HCT116 (cell line): ENCODE measurements at regions not wholly inside any gene's neighbourhood (a gene's known extent, or its start where the extent isn't known, plus 50 kb on each side); places are given as distances from the start of the nearest gene placed in this dataset.

ENCODE experiments used
- ATAC-seq: fragments of 200-7000 bp; cut with Tn5 transposase; 2 replicates; pipeline ENCODE4 v1.9.1; 2020; ENCODE audit warnings: mild to moderate bottlenecking, moderate library complexity
- BruUV-seq: library from RNA; stranded (reverse); fragments of 400-500 nt; replicated peaks from 2 replicates; lab custom pipeline; 2021; lab: Mats Ljungman, UMichigan
- CTCF ChIA-PET: fragments of 300-600 bp; sonication (Branson Sonifier 250); formaldehyde crosslinking; loops from one replicate; lab custom pipeline; 2021; ENCODE audit warnings: antibody characterized with exemption; lab: Charles Lee
- POLR2A ChIA-PET: fragments of 300-600, 350-600 bp; sonication (Branson Sonifier 250); formaldehyde crosslinking; loops from one replicate; lab custom pipeline; 2021; ENCODE audit warnings: antibody characterized with exemption; lab: Charles Lee
- RAD21 ChIA-PET, 2 experiments: fragments of 300-600 bp; sonication (Branson Sonifier 250); formaldehyde crosslinking; loops; one replicate each; lab custom pipeline; 2023; ENCODE audit warnings: low total read pairs in 2 of 2; ENCODE audit not compliant: uncharacterized antibody in 2 of 2, unreplicated experiment in 2 of 2, low non-redundant PET in 1 of 2; lab: Charles Lee
- DNase-seq: peaks from one replicate; pipeline ENCODE4 v3.0.0-alpha.2; 2010; ENCODE audit warnings: low read depth, low spot score
- H2AFZ ChIP-seq: fragments of 200-600 bp; shearing (Covaris generic), sonication (generic); 2 replicates; pipeline ENCODE4 v1.6.1; 2017; ENCODE audit warnings: low read depth, mixed run types, mixed read lengths, antibody characterized with exemption, low read length; ENCODE audit not compliant: poor library complexity, severe bottlenecking
- H3K27ac ChIP-seq: 2 replicates; pipeline ENCODE4 v1.5.1; 2012; ENCODE audit warnings: low read depth, low read length
- H3K27me3 ChIP-seq: fragments of 200-600 bp; sonication (generic); 2 replicates; pipeline ENCODE4 v1.6.1; 2016; ENCODE audit warnings: mixed run types, low read length, mixed read lengths; ENCODE audit not compliant: insufficient read depth
- H3K36me3 ChIP-seq, 2 experiments: fragments of 200-500 bp in 1 of 2; fragments of 200-600 bp in 1 of 2; sonication (Bioruptor generic) in 1 of 2; sonication (generic) in 1 of 2; 2 replicates each; pipeline versions ENCODE4 v1.5.1 to v1.6.1; 2014 to 2016; ENCODE audit warnings: low read length in 2 of 2, inconsistent platforms in 1 of 2, mixed read lengths in 1 of 2, mixed run types in 1 of 2; ENCODE audit not compliant: insufficient read depth in 2 of 2, control insufficient read depth in 1 of 2
- H3K4me1 ChIP-seq, 2 experiments: fragments of 200-600 bp in 1 of 2; sonication (generic) in 1 of 2; 2 replicates each; pipeline versions ENCODE4 v1.5.1 to v1.6.1; 2012 to 2017; ENCODE audit warnings: low read length in 2 of 2, inconsistent platforms in 1 of 2, mild to moderate bottlenecking in 1 of 2, mixed read lengths in 1 of 2, mixed run types in 1 of 2, moderate library complexity in 1 of 2; ENCODE audit not compliant: insufficient read depth in 2 of 2, control insufficient read depth in 1 of 2
- H3K4me2 ChIP-seq: fragments of 200-600 bp; sonication (generic); 2 replicates; pipeline ENCODE4 v1.6.1; 2017; ENCODE audit warnings: mixed run types, low read length, mixed read lengths
- H3K4me3 ChIP-seq, 2 experiments: fragments of 200-600 bp in 1 of 2; sonication (generic) in 1 of 2; replicated peaks in 1 of 2; 2 replicates each; pipeline ENCODE4 v1.5.1; 2011 to 2016; ENCODE audit warnings: low read length in 2 of 2, control low read depth in 1 of 2, low read depth in 1 of 2, mild to moderate bottlenecking in 1 of 2, mixed read lengths in 1 of 2, mixed run types in 1 of 2
- H3K79me2 ChIP-seq: fragments of 200-600 bp; sonication (generic); 2 replicates; pipeline ENCODE4 v1.6.1; 2017; ENCODE audit warnings: mild to moderate bottlenecking, mixed run types, low read length, moderate library complexity, mixed read lengths; ENCODE audit not compliant: insufficient read depth
- H3K9ac ChIP-seq: fragments of 200-600 bp; sonication (generic); 2 replicates; pipeline ENCODE4 v1.6.1; 2016; ENCODE audit warnings: low read length, mixed read lengths
- H3K9me2 ChIP-seq: fragments of 200-600 bp; sonication (generic), shearing (Covaris generic); 2 replicates; pipeline ENCODE4 v1.6.1; 2017; ENCODE audit warnings: mixed run types, mild to moderate bottlenecking, moderate library complexity; ENCODE audit not compliant: insufficient read depth
- H3K9me3 ChIP-seq, 2 experiments: fragments of 200-500 bp in 1 of 2; fragments of 200-600 bp in 1 of 2; sonication (Bioruptor generic) in 1 of 2; sonication (generic) in 1 of 2; 2 replicates each; pipeline ENCODE4 v1.6.1; 2014 to 2017; ENCODE audit warnings: low read length in 2 of 2, mixed read lengths in 2 of 2, inconsistent platforms in 1 of 2, low read depth in 1 of 2, mild to moderate bottlenecking in 1 of 2, mixed run types in 1 of 2, moderate library complexity in 1 of 2; ENCODE audit not compliant: control insufficient read depth in 1 of 2, insufficient read depth in 1 of 2
- H4K20me1 ChIP-seq: fragments of 200-600 bp; sonication (generic), shearing (Covaris generic); 2 replicates; pipeline ENCODE4 v1.6.1; 2017; ENCODE audit warnings: mixed run types, mild to moderate bottlenecking, moderate library complexity; ENCODE audit not compliant: insufficient read depth
- CBX3 ChIP-seq: IDR thresholded peaks from 2 replicates; pipeline ENCODE4 v1.6.1; 2012; ENCODE audit warnings: low read depth
- CEBPB ChIP-seq: IDR thresholded peaks from 2 replicates; pipeline ENCODE4 v1.6.1; 2012; ENCODE audit warnings: low read depth
- CTCF ChIP-seq, 3 experiments: fragments of 200-600 bp in 1 of 3; sonication (generic) in 1 of 3; IDR thresholded peaks in 2 of 3; conservative IDR thresholded peaks in 1 of 3; 2 replicates each; pipeline ENCODE4 v1.5.1; 2012 to 2017; ENCODE audit warnings: low read depth in 2 of 3, low read length in 2 of 3, antibody characterized with exemption in 1 of 3, borderline replicate concordance in 1 of 3, control low read depth in 1 of 3, mild to moderate bottlenecking in 1 of 3, mixed read lengths in 1 of 3, mixed run types in 1 of 3, moderate library complexity in 1 of 3; ENCODE audit not compliant: insufficient read depth in 1 of 3
- EGR1 ChIP-seq: IDR thresholded peaks from 2 replicates; pipeline ENCODE4 v1.6.1; 2012; ENCODE audit warnings: low read depth
- ELF1 ChIP-seq: IDR thresholded peaks from 2 replicates; pipeline ENCODE4 v1.6.1; 2012; ENCODE audit warnings: low read depth, borderline replicate concordance
- EZH2 ChIP-seq: fragments of 200-600 bp; sonication (generic); IDR thresholded peaks from 2 replicates; pipeline ENCODE4 v1.6.1; 2017; ENCODE audit warnings: antibody characterized with exemption, mixed run types
- FOSL1 ChIP-seq: IDR thresholded peaks from 2 replicates; pipeline ENCODE4 v1.6.1; 2012; ENCODE audit warnings: low read depth
- JUND ChIP-seq: IDR thresholded peaks from 2 replicates; pipeline ENCODE4 v1.6.1; 2012
- POLR2A ChIP-seq: IDR thresholded peaks from 2 replicates; pipeline ENCODE4 v1.7.0; 2011; ENCODE audit warnings: borderline replicate concordance; ENCODE audit not compliant: insufficient read depth, insufficient read length; ENCODE audit errors: extremely low read depth
- POLR2AphosphoS5 ChIP-seq: IDR thresholded peaks from 2 replicates; pipeline ENCODE4 v1.6.1; 2011; ENCODE audit warnings: mild to moderate bottlenecking, low read depth, low read length, moderate library complexity
- RAD21 ChIP-seq: IDR thresholded peaks from 2 replicates; pipeline ENCODE4 v1.6.1; 2012; ENCODE audit warnings: low read depth, mild to moderate bottlenecking
- SIN3A ChIP-seq: IDR thresholded peaks from 2 replicates; pipeline ENCODE4 v1.6.1; 2012; ENCODE audit warnings: low read depth
- SRF ChIP-seq: IDR thresholded peaks from 2 replicates; pipeline ENCODE4 v1.6.1; 2012; ENCODE audit warnings: low read depth
- TCF7L2 ChIP-seq: IDR thresholded peaks from 2 replicates; pipeline ENCODE4 v1.7.0; 2011; ENCODE audit warnings: borderline replicate concordance, inconsistent platforms; ENCODE audit not compliant: insufficient read depth, insufficient read length; ENCODE audit errors: extremely low read depth
- YY1 ChIP-seq: IDR thresholded peaks from 2 replicates; pipeline ENCODE4 v1.6.1; 2011; ENCODE audit warnings: low read length, low read depth, moderate library complexity, mild to moderate bottlenecking; ENCODE audit not compliant: insufficient replicate concordance; ENCODE audit errors: extremely low read depth
- ZFX ChIP-seq: fragments of 450-650 bp; IDR thresholded peaks from 2 replicates; pipeline ENCODE4 v1.6.1; 2017
- intact Hi-C: fragments of 100-400 bp; cut with micrococcal nuclease; formaldehyde crosslinking; loops from 2 replicates; pipeline ENCODE4 v1.10.0; 2022

- CTCF ChIA-PET = no interaction called here
- H3K9ac ChIP-seq = no peak overlapping the region
- intact Hi-C loops = loop anchor here (5.0 to 10.0 kb wide), 2 partner anchors 135 to 403 kb away; partner anchors contain the start of gene TRIM13
Measured at GRCh38 chr13:50129706-50130122, 114.5 kb downstream of the KCNRG start.

More at GRCh38 chr13:50129706-50130122, 114.5 kb downstream of the KCNRG start:
- no peaks in the 10 kb centered on the region for H3K79me2 ChIP-seq
- peak overlapping the region; percentile 76 for H3K4me2 ChIP-seq
- DNase-seq (no peak), ATAC-seq (no peak)
- H3K27ac ChIP-seq = no peak overlapping the region
- H3K27me3 ChIP-seq = 0 out of 2 replicates have a peak, but pooled peaks cover 3% of the 10 kb centered on the region
- no peaks in the 10 kb centered on the region for H3K9me3 ChIP-seq
- TF ChIP-seq JUND = no peak
- TF ChIP-seq POLR2AphosphoS5 = no peak
- TF ChIP-seq ELF1 = no peak
- TF ChIP-seq RAD21 = no peak
- no peak for TF ChIP-seq ZFX
- TF ChIP-seq EGR1 = no peak
- no peak for TF ChIP-seq YY1
- no peak for TF ChIP-seq EZH2
- no peak for TF ChIP-seq CEBPB
- TF ChIP-seq SRF = no peak
- TF ChIP-seq CTCF (IDR thresholded peaks at IDR 0.05 in 2 of 3, conservative IDR thresholded peaks at IDR 0.05 in 1 of 3; ENCODE audit: borderline replicate concordance in 1 of 3, insufficient read depth in 1 of 3, low read depth in 2 of 3, low read length in 2 of 3) = no peak
- no peak for TF ChIP-seq TCF7L2
- no peak for TF ChIP-seq FOSL1
- no peak for TF ChIP-seq SIN3A
- TF ChIP-seq CBX3 = no peak
- no peak for TF ChIP-seq POLR2A
- peaks cover 4 to 26% of the 10 kb centered on the region in 2 experiments; a peak in 3 of 4 replicates for H3K4me1 ChIP-seq
- no TSS peak for BruUV-seq
- RAD21 ChIA-PET = no interaction called here
- H3K36me3 ChIP-seq = no peaks in the 10 kb centered on the region
- POLR2A ChIA-PET = no interaction called here
- no peak overlapping the region for H2AFZ ChIP-seq
- H4K20me1 ChIP-seq = no peaks in the 10 kb centered on the region
- peak overlapping the region in 1 of 2 experiments; percentile 56; a peak in 2 of 4 replicates for H3K4me3 ChIP-seq
- no peaks in the 10 kb centered on the region for H3K9me2 ChIP-seq
